ENCODE measurements at regions not wholly inside any gene's neighbourhood (a gene's known extent, or its start where the extent isn't known, plus 50 kb on each side); places are given as distances from the start of the nearest gene placed in this dataset.

GRCh38 chr11:34784318-34784841 lies 131.8 kb downstream of the APIP start (continued):
- TF ChIP-seq ZKSCAN8 (CRISPR knock-in tag; IDR thresholded peaks at IDR 0.05; ENCODE audit: borderline replicate concordance) (no peak), ZNF362 (CRISPR knock-in tag; IDR thresholded peaks at IDR 0.05; ENCODE audit: borderline replicate concordance) (0 out of 2 replicates have a peak, but pooled peaks have one; percentile 18), HOMEZ (CRISPR knock-in tag; IDR thresholded peaks at IDR 0.05; ENCODE audit: low read depth) (peak; percentile 81; the same call in 1 of the 2 replicates), RXRB (CRISPR knock-in tag; IDR thresholded peaks at IDR 0.05; ENCODE audit: borderline replicate concordance) (0 out of 2 replicates have a peak, but pooled peaks have one; percentile 81), BCL6 (CRISPR knock-in tag; IDR thresholded peaks at IDR 0.05) (peak; percentile 80), FOXA3 (CRISPR knock-in tag; IDR thresholded peaks at IDR 0.05) (peak; percentile 71), ZMYM4 (CRISPR knock-in tag; IDR thresholded peaks at IDR 0.05) (peak; percentile 10; the same call in 1 of the 2 replicates), IKZF5 (CRISPR knock-in tag; IDR thresholded peaks at IDR 0.05) (no peak), SP1 (IDR thresholded peaks at IDR 0.05) (no peak), SP1 (CRISPR knock-in tag; IDR thresholded peaks at IDR 0.05) (no peak), PAXIP1 (CRISPR knock-in tag; conservative IDR thresholded peaks at IDR 0.05) (peak; percentile 88), ZNF12 (CRISPR knock-in tag; IDR thresholded peaks at IDR 0.05) (peak; percentile 23; the same call in 1 of the 2 replicates), SAP130 (CRISPR knock-in tag; IDR thresholded peaks at IDR 0.05; ENCODE audit: low read depth) (peak; percentile 30; the same call in 1 of the 2 replicates), TFE3 (CRISPR knock-in tag; IDR thresholded peaks at IDR 0.05) (peak; percentile 72), RNF219 (CRISPR knock-in tag; IDR thresholded peaks at IDR 0.05) (0 out of 2 replicates have a peak, but pooled peaks have one; percentile 9), TEF (CRISPR knock-in tag; IDR thresholded peaks at IDR 0.05) (0 out of 2 replicates have a peak, but pooled peaks have one; percentile 18), IRF1 (CRISPR knock-in tag; IDR thresholded peaks at IDR 0.05; ENCODE audit: low read depth) (no peak)
